T-helper 1 cell treated with Interleukin-12 subunit alpha and Interleukin-12 subunit beta and Interleukin-4 antibody, amounts not matched to agents 30 μg/mL and 1 μg/mL, for 36 hours (primary cell): ENCODE measurements at regions not wholly inside any gene's neighbourhood (a gene's known extent, or its start where the extent isn't known, plus 50 kb on each side); places are given as distances from the start of the nearest gene placed in this dataset.

ENCODE experiments used
- H3K27ac Mint-ChIP-seq: one replicate; pipeline ENCODE4 v1.8.0; 2021; ENCODE audit warnings: mild to moderate bottlenecking, mixed read lengths
- H3K27me3 Mint-ChIP-seq: one replicate; pipeline ENCODE4 v1.8.0; 2021; ENCODE audit warnings: low read depth, mixed read lengths
- H3K36me3 Mint-ChIP-seq: one replicate; pipeline ENCODE4 v1.8.0; 2021; ENCODE audit warnings: low read depth, mixed read lengths
- H3K4me1 Mint-ChIP-seq: one replicate; pipeline ENCODE4 v1.8.0; 2021; ENCODE audit warnings: low read depth, mixed read lengths
- H3K4me3 Mint-ChIP-seq: one replicate; pipeline ENCODE4 v1.8.0; 2021; ENCODE audit warnings: mild to moderate bottlenecking, moderate library complexity, mixed read lengths
- H3K9me3 Mint-ChIP-seq: one replicate; pipeline ENCODE4 v1.8.0; 2021; ENCODE audit warnings: mixed read lengths

DNA sequence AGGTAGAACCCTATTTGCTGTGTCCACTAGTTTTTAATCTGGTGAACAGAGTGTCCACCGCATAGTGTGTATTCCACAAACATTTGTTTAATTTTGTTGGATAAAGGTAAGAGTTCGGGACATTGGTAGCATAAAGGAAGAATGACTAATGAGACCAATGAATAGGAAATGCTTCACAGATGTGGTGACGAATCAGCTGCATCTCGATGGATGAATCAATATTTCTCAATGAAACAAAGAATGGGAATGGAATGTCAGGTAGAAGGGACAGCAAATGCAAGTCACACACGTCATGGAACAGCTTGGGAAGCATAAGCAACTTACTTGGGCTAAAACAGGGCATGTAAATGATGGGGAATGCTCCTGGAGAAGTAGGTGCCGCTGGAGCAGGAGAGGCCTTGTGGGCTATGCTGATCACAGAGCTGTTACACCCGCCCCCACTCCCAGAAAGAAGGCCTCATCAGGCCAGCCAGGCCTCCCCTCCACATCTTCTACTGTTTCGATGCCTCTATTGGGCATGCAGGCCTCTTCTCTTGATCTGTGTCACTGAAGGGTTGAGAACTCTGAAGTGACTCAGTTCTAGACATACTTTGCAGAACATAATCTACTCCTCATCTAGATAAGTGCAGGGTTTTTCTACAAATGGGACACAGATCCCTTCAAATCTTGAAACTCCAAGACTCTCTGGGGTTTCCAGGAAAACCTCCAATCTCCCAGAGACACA is 120.0 kb upstream of the GADL1 start:
- Mint-ChIP-seq H3K36me3 (peaks cover 4% of the 10 kb centered on the region), H3K9me3 (peaks cover 14% of the 10 kb centered on the region), H3K4me3 (no peak overlapping the region), H3K4me1 (peaks cover 6% of the 10 kb centered on the region), H3K27me3 (peaks cover 3% of the 10 kb centered on the region), H3K27ac (no peak overlapping the region)

DNA sequence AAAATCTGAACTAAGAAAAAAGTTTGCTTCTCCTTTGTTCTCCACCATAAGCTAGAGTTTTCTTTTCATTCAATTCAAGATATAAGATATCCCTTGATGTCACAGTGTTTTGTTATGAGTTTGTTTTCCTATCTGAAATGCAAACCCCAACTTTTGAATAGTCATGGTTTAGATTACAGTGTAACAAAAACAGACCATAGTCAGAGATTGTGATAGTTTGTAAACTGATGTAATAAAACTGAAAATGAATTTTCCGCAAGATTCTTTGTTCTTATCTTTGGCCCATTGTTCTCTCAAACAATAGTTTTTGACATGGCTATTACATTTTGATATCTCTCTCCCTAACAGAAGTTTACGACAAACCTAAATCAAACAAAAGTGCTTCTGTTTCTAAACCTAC is 121.7 kb upstream of the GADL1 start:
- Mint-ChIP-seq H3K36me3 (peaks cover under 1% of the 10 kb centered on the region), H3K27ac (no peak overlapping the region), H3K4me1 (no peaks in the 10 kb centered on the region), H3K27me3 (peaks cover 4% of the 10 kb centered on the region), H3K4me3 (no peak overlapping the region), H3K9me3 (peaks cover 10% of the 10 kb centered on the region)

DNA sequence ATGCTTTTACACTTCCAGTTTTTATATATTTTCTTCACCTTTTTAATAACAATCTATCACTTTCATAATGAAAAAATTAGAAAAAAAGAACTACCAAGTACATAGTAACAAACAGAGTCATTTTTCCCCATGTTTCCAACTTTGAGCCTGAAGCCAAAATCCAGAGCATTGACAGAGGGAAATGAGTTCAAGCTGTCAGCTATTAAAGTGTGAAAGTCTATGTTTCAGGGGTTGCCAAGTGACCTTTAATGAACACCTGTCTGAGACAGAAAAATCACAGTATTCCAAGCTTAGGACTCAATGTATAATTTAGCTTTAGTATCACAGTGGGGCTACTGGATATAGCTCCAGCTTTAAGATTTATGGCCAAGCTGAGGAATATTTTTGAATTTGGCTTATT is 128.3 kb upstream of the GADL1 start:
- Mint-ChIP-seq H3K27me3 (peaks cover 3% of the 10 kb centered on the region), H3K36me3 (no peaks in the 10 kb centered on the region), H3K27ac (no peak overlapping the region), H3K4me1 (no peaks in the 10 kb centered on the region), H3K9me3 (peaks cover 3% of the 10 kb centered on the region), H3K4me3 (no peak overlapping the region)

DNA sequence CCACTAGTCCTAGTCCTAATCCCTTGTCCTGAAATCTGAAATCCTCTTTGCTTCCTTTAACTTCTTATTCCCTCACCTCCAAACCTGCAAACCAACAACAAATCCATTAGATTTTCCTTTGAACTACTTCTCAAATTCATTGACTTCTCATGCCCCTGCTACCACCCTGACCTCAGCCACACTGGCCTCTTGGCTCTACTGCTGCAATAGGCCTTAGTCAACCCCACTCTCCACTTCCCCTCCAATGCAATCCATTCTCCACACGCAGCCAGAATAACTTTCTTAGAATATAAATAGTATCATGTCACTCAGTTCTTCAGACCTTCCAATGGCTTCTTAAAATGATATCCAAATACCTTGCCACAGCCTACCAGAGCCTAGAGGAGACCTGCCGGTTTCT is 131.1 kb upstream of the GADL1 start:
- Mint-ChIP-seq H3K36me3 (peaks cover 2% of the 10 kb centered on the region), H3K27me3 (peaks cover under 1% of the 10 kb centered on the region)

DNA sequence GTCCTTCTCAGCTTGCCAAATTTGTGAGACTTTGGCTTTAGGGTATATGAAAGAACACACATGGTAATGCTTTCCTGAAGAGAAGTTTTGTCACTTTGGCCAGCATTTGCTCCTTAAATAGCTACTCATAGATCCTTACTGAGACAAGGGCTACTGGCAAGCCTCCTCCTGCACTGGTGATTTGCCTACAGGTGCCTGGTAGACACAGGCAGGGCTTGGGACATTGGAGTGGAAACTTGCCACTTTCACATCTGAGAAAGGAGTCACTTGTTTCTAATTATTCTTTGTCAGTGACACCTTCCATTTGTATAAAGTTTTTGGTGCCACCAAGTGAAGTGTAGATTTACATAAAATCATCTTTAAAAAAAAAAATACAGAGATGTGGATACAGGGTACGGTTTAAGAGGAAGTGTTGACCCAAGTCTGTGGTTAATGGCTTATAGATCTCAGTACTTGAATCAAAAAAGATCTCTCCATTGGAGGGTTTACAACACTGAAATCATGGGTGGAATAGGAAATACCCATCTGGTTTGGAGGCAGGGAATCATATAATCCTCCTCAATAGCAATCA is 132.8 kb upstream of the GADL1 start:
- H3K27ac Mint-ChIP-seq = no peak overlapping the region
- no peaks in the 10 kb centered on the region for H3K4me1 Mint-ChIP-seq
- H3K4me3 Mint-ChIP-seq = no peak overlapping the region
- peaks cover 9% of the 10 kb centered on the region for H3K9me3 Mint-ChIP-seq
- peaks cover 11% of the 10 kb centered on the region for H3K27me3 Mint-ChIP-seq
- peaks cover 2% of the 10 kb centered on the region for H3K36me3 Mint-ChIP-seq

More for the DNA sequence above, 131.1 kb upstream of the GADL1 start:
- H3K9me3 Mint-ChIP-seq = peaks cover 9% of the 10 kb centered on the region
- H3K4me3 Mint-ChIP-seq = no peak overlapping the region
- no peaks in the 10 kb centered on the region for H3K4me1 Mint-ChIP-seq
- no peak overlapping the region for H3K27ac Mint-ChIP-seq

DNA sequence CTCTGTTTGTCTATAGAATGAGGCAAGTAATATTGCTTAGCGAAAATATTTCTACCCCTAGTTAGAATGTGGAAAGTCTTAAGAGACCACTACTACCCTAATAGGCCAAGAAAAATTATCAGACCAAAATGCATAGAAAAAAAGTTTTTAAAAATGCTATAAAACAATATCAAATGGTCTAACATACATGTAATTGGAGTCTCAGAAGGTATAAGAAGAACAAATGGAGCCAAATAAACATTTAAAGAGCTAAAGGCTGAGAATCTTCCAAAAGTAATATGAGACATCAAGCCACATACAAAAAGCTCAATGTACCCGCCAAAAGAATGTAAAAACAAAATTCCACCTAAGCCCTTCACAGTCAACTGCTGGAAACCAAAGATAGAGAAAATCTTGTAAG is 133.5 kb upstream of the GADL1 start:
- Mint-ChIP-seq H3K27ac (no peak overlapping the region), H3K9me3 (peaks cover 9% of the 10 kb centered on the region), H3K36me3 (peaks cover 2% of the 10 kb centered on the region), H3K4me1 (no peaks in the 10 kb centered on the region), H3K4me3 (no peak overlapping the region), H3K27me3 (peaks cover 11% of the 10 kb centered on the region)

DNA sequence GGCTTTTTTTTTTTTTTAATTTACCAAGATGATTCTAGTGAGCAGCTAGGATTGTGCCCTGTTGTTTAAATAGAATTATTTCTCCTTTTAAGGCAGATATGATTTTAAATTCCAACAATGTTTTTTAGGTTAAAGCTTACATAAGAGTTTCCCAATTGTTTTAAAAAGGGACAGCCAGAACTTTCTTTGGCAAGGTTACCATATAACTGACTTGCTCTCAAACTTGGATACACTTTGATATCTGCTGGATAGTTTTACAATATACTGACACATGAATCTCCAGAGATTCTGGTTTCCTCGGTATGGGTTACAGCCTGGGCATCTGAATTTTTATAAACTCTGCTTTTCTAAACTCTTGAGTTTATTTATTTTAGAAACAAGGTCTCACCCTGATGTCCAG is 134.3 kb upstream of the GADL1 start:
- Mint-ChIP-seq H3K4me3 (no peak overlapping the region), H3K4me1 (no peaks in the 10 kb centered on the region), H3K27me3 (peaks cover 11% of the 10 kb centered on the region), H3K27ac (no peak overlapping the region), H3K36me3 (peaks cover 2% of the 10 kb centered on the region), H3K9me3 (peaks cover 9% of the 10 kb centered on the region)

DNA sequence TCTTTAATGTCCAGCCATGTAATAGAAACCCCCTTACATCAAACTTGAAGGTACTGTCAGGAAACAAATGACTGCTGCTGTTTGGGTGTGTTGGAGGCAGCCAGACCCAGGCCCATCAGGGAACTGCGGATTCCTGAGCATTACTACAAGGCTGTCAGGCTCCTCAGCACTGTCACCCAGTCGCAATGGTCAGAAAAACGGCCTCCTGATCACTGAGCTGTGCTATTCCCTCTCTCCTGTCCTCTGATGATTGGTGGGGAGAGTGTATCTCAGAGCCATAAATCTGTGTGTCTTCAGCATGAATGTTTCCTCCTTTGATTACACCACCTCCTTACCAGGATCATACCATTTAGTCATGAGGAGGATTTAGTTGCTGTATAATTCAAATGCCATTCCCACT is 135.2 kb upstream of the GADL1 start:
- Mint-ChIP-seq H3K4me1 (no peaks in the 10 kb centered on the region), H3K27ac (no peak overlapping the region), H3K9me3 (peaks cover 9% of the 10 kb centered on the region), H3K27me3 (peaks cover 11% of the 10 kb centered on the region), H3K36me3 (peaks cover 2% of the 10 kb centered on the region), H3K4me3 (no peak overlapping the region)

DNA sequence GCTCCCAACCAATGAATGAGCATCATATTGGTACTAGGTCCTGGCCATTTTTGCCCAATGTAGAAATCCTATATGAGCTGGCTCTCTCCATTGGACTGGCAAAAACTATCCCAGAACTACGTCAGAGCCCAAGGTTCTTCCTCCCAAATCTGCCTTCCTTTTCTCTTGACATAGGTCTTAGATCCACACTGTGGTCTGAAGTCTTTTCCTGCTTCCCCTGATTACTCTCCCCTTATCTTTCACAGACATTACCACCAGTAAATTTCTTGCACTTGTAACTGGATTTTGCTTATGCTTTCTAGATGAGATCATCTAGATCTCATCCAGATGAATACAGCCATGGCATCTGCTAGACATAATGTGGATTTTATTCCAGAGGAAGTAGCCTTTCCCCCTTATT is 141.2 kb upstream of the GADL1 start:
- H3K4me3 Mint-ChIP-seq = no peak overlapping the region
- no peak overlapping the region for H3K27ac Mint-ChIP-seq
- peaks cover 11% of the 10 kb centered on the region for H3K27me3 Mint-ChIP-seq
- H3K9me3 Mint-ChIP-seq = no peaks in the 10 kb centered on the region
- no peaks in the 10 kb centered on the region for H3K4me1 Mint-ChIP-seq
- no peaks in the 10 kb centered on the region for H3K36me3 Mint-ChIP-seq

DNA sequence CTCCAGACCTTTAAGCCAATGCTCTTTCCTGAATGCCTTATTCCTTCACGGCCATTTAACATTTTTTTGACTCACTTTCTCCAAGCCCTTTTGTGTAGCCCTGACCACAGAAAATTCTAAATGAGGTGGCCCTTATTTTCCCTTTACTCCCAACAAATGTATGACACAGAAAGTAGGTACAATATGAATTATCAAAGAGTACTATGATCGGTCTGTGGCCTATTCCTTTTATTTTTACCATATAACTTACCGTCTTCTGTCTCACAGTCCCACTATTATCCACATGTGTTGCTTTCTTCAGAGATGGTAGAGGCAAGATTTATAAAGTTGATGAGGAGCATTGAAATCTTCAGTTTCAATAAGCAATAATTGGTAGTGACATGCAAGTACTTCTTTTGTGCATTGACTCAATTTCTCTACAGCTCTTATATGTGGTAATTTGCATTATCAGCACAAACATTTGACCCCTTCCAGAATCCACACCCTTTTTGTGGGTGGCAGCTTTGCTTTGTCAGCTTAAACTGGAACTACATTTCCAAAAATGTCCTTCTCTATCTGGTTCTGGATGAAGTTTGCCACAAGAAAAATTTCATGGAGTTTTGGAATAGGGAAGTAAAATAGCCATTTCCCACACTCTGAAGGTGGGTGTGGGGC is 143.8 kb upstream of the GADL1 start:
- no peak overlapping the region for H3K4me3 Mint-ChIP-seq
- H3K36me3 Mint-ChIP-seq = no peaks in the 10 kb centered on the region
- H3K9me3 Mint-ChIP-seq = peaks cover 13% of the 10 kb centered on the region
- no peaks in the 10 kb centered on the region for H3K4me1 Mint-ChIP-seq
- H3K27me3 Mint-ChIP-seq = no peaks in the 10 kb centered on the region
- no peak overlapping the region for H3K27ac Mint-ChIP-seq

DNA sequence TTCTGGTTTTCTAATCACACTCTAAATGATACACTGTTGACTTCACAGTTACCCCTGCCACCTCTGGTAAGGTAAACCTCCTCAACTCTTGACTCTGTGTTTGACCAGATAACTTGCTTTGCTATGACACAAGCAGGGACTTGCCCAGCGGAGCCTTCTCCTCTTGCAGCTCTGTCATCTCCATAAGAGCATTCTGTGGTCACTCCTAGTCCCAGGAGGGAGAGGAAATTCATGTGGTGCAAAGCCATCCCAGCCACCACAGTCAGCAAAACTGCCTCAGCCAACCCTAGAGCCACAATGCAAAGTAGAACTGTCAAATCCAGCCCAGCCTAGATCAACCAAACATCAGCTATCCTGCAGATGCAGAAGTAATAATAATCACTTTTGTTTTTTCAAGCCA is 144.7 kb upstream of the GADL1 start:
- Mint-ChIP-seq H3K27ac (no peak overlapping the region), H3K4me1 (no peaks in the 10 kb centered on the region), H3K36me3 (peaks cover 1% of the 10 kb centered on the region), H3K27me3 (no peaks in the 10 kb centered on the region), H3K9me3 (peaks cover 22% of the 10 kb centered on the region), H3K4me3 (no peak overlapping the region)

DNA sequence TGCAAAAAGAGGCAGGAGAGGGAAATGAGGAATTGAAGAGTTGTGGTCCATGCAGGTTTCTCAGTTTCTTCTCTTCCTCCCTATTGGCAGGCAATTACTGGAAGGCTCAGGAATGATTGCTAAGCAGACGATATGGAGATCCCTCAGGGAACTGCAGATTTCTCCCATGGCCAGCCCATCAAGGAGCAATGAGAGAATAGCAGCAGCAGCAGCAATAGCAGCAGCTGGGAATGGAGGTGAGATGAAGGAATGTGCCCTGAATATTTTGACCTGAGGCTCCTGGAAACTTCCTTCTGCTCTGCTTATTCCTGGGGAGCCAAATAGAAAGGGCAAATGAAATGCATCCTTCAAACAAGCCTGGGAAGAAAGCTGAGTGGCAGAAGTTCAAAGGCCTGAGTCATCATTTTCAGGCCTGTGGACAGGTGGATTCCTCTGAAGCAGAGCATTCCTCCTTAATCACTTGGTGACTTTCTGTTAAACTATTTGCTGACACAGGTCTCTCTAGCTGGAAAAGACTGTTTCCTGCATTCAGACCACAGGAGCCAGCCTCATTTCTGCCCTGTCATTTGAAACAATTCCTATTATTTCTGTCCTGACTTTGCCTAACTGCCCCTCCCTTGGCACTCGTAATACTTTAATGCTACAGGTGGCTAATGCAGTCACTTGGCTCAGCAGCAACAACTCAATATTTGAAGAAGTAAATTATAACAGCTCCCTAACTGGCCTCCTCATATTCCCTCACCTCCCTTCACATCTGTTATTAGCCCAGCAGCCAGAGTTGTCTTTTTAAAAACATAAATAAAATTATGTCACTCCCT is 146.9 kb upstream of the GADL1 start:
- H3K36me3 Mint-ChIP-seq = peaks cover 1% of the 10 kb centered on the region
- no peaks in the 10 kb centered on the region for H3K27me3 Mint-ChIP-seq
- peaks cover 22% of the 10 kb centered on the region for H3K9me3 Mint-ChIP-seq
- no peak overlapping the region for H3K27ac Mint-ChIP-seq
- no peak overlapping the region for H3K4me3 Mint-ChIP-seq
- H3K4me1 Mint-ChIP-seq = no peaks in the 10 kb centered on the region

DNA sequence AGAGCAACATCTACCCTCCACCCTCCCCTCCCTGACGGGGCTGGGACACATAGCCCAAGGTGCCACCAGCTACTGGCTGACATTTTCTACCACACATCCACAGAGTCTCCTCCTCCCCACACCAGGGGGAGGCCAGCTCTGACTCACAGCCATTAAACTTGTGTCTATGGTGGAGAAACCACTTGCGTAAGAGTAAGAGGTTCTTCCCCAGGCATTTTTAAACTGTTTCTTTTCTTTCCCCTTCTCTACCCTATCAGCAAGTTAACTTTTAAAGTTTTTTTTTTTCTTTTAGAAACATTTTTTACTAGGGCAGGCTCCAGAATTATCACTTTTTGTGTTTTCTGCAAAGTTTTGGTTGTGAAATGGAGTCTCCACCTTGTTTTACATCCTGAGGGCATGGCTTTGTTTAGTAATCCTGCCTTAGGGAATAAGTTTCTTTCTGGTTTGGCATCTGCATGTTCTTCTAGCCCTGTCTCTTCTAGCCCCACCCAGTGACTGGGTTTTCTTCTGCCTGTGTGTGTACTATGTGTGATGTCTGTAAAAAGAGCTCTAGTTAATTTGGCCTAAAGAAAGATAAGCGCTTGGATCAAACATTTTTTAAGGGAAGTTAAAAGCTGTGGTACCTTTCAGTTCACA is 148.8 kb upstream of the GADL1 start:
- H3K27ac Mint-ChIP-seq = no peak overlapping the region
- no peaks in the 10 kb centered on the region for H3K27me3 Mint-ChIP-seq
- H3K4me3 Mint-ChIP-seq = no peak overlapping the region
- no peaks in the 10 kb centered on the region for H3K4me1 Mint-ChIP-seq
- H3K36me3 Mint-ChIP-seq = peaks cover 1% of the 10 kb centered on the region
- H3K9me3 Mint-ChIP-seq = peaks cover 28% of the 10 kb centered on the region

DNA sequence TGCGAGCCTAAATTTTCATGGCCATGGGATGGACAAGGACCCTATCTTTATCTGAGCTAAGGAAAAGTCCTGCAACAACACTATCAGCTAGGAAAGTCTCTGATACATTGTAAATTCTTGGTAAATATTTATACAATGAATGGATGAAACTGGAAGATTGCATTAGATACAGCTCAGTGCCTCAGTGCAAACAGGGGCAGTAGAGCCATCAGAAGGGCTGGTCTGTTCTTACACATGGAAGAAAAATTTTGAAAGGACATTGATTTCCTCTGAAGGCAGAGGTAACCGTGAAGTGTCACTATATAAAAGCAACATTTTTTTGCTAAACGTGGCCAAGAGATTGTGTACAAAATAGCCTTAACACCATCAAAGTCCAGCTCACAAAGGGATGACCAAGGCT is 153.2 kb upstream of the GADL1 start:
- no peak overlapping the region for H3K4me3 Mint-ChIP-seq
- H3K36me3 Mint-ChIP-seq = peaks cover 4% of the 10 kb centered on the region
- no peak overlapping the region for H3K27ac Mint-ChIP-seq
- H3K9me3 Mint-ChIP-seq = peaks cover 37% of the 10 kb centered on the region
- peaks cover 4% of the 10 kb centered on the region for H3K27me3 Mint-ChIP-seq
- H3K4me1 Mint-ChIP-seq = peaks cover 3% of the 10 kb centered on the region
